ENCODE measurements at regions not wholly inside any gene's neighbourhood (a gene's known extent, or its start where the extent isn't known, plus 50 kb on each side); places are given as distances from the start of the nearest gene placed in this dataset.
"Not testable (repeated sequence)": the region's sequence is repeated elsewhere in the genome, so short reads cannot be mapped to it uniquely, and the experiment has no call there.

DNA sequence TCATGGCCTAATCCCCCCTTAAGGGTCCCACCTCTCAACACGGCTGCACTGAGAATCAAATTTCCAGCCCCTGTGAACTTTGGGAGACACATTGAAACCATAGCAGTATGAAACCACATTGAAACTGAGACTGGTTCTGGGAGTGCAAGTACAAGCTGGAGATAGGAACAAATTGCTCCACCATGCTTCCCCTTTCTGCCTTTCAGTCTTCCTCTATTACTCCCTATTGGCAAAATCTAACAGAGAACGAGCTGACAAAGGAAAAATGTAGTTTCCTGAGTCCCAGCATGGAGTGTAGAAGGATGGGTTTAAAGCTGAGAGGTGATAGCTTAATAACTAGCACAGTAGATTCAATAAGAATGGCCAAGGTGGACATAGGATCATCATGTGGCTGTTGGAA, 161.7 kb upstream of the RPL34 start:
- DNase-seq (no peak), ATAC-seq (no peak)

GRCh38 chr4:108454227-108454626, 166.1 kb upstream of the RPL34 start:
- DNase-seq (no peak), ATAC-seq (no peak)

DNA sequence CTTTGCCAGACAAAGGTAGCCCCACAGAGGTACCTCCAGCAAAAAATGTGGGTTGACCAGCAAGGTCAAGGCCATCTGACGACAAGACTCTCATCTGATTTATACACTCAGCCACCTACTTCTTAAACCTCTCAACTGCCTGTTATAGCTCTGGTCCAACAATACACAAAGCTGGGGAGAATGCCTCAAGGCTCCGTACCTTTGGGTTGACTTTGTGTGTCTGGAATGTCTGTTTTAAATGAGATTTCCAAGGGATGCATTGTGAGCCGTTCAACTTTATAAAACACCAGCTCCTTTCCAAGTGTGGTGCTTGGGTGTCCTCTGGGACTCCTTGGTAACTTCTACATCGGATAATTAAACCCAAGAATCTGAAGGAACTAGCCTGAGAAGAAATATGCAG, 167.0 kb upstream of the RPL34 start:
- ATAC-seq = no peak
- no peak for DNase-seq

GRCh38 chr4:108450236-108450898, 170.0 kb upstream of the RPL34 start:
- DNase-seq (no peak), ATAC-seq (no peak)

- DNase-seq (no peak), ATAC-seq (no peak)
Observed at GRCh38 chr4:108449129-108449528, 171.2 kb upstream of the RPL34 start.

DNA sequence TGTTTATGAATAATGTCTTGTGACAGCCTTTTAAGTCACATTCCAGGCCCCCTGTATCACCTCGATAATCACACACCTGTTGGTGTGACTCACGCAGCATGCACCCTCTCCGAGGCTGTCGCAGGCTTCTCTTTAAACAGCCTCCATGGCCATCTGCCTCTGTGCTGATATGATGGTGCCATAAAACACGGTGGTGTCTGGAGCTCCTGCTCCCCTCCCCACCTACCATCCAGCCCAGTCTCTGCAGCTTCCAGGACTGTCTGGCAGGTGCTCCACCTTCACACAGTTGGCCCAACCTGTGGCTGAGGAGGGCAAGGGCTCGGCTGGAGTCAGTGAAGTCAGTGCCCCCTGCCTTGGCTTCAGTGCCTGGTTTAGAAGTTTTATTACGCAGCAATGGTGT, 173.8 kb upstream of the RPL34 start:
- DNase-seq (no peak), ATAC-seq (no peak)

DNA sequence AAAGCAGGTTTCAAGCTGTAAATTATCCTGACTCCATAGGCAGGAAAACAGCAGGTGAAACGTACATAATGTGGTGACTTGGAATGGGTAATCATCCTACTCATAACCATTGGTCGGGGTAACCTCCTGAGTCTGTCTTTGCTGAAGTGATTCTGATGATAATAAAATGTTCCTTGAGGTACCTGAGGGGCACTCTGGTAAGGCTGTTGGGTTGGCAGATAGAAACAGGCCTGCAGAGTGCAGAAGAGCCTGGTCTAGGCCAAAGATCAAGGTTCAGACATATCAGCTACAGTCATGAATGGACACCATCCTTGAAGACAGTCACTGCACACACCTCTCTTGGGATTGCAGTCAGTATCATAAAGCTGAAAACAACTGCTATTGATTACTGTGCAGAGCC, 174.7 kb upstream of the RPL34 start:
- no peak for DNase-seq
- ATAC-seq = no peak

DNA sequence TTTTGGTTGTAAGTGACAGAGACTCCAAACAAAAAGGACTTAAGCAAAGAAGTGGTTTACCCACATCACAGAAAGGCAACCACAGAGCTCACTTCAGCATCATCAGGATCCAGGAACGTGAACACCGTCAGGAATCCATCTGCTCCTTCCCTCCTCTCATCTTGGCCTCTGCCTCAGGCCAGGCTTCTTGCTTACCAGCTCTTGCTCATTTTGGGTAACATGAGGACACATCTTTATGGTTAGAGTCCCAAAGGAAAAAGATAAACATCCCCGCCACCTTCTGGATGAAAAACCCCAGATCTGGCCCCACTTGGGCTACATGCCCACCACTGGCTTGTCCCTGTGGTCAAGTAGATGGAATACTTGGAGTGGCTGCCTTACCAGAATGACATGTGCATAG, 176.8 kb upstream of the RPL34 start:
- ATAC-seq = no peak
- no peak for DNase-seq

GRCh38 chr4:108433832-108434231, 186.5 kb upstream of the RPL34 start:
- DNase-seq (peak; percentile 10), ATAC-seq (peak; percentile 84)

DNA sequence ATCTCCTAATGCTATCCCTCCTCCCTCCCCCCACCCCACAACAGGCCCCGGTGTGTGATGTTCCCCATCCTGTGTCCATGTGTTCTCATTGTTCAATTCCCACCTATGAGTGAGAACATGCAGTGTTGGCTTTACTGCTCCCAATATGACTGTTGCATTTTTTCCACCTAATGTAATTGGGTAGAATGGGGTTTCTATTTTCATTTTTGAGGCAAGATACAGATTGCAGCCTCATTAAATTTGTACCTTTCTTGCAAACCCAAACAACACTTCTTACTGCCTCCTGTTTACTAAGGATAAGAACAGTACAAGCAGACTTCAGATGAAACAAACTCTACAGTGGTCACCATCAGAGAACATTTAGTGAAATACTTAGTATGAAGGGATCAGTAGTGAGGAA, 187.0 kb upstream of the RPL34 start:
- not testable (repeated sequence) for DNase-seq

DNA sequence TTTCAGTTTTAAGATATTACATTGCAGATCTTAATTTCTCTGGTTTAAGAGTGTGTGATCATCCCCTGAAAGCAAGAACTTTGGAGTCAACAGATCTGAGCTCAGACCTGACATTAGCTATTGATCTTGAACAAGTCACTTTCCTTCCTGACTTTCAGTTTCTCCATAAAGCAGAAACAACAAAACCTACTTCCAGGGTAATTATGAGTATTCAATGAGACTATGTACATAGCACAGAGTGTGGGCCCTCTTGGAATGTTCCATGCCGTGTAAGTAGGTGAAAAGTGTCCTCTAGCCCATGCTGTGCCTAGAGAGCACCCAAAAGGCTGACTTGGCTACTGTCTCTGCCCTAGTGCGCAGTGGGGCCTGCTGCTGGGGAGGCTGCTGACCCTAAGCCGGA, 188.0 kb upstream of the RPL34 start:
- ATAC-seq (peak; percentile 44), DNase-seq (no peak)

More for the DNA sequence above, 187.0 kb upstream of the RPL34 start:
- ATAC-seq = peak; percentile 34

DNA sequence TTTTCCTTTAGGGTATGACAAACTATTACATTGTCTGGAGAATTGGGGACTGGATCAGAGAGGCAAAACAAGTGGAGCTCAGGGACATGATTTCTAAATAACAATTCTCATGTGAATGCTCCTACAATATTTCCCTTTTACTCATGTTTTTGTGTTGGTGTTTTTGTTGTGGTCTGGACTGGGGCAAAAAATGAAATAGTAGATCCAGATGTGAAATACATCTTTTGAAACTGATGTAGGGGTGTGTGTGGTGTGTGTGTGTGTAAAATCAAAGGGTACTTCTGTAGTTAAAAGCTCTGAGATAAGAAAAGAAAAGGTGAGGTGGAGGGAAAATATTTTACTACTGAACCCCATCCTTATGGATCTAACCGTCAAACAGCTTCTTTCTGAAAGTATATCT, 188.4 kb upstream of the RPL34 start:
- ATAC-seq (no peak), DNase-seq (no peak)

GRCh38 chr4:108430921-108431320, 189.5 kb upstream of the RPL34 start:
- ATAC-seq = no peak
- DNase-seq = no peak

GRCh38 chr4:108429662-108430061, 190.7 kb upstream of the RPL34 start:
- ATAC-seq (no peak), DNase-seq (no peak)

GRCh38 chr4:108428923-108429322, 191.5 kb upstream of the RPL34 start:
- ATAC-seq = no peak

DNA sequence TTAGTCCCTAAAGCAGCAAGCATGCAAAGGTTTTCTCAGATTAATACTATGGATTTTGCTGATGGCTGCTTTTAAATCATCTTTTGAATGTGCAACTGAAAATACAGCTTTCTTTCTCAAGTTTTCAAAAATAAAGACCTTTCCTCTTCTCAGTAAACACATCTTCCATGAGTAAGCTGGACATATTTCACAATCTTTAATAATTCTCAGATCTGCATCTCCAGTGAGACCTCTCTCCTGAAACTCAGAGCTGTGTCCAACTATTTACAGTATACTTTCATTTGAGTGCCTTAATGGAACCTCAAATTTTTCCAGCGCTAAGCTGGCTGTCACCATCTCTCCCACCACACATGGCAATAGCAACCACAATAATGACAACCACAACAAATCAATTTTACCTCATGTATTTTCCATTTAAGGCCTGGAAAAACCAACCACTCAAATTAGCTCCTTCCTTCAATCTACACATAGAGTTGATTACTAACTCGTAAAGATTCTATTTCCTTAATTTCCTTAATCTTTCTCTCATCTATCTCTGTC, 192.4 kb upstream of the RPL34 start:
- no peak for DNase-seq
- ATAC-seq = no peak

More at GRCh38 chr4:108428923-108429322, 191.5 kb upstream of the RPL34 start:
- no peak for DNase-seq

GRCh38 chr4:108426493-108426892, 193.9 kb upstream of the RPL34 start:
- ATAC-seq (peak; percentile 70), DNase-seq (no peak)

DNA sequence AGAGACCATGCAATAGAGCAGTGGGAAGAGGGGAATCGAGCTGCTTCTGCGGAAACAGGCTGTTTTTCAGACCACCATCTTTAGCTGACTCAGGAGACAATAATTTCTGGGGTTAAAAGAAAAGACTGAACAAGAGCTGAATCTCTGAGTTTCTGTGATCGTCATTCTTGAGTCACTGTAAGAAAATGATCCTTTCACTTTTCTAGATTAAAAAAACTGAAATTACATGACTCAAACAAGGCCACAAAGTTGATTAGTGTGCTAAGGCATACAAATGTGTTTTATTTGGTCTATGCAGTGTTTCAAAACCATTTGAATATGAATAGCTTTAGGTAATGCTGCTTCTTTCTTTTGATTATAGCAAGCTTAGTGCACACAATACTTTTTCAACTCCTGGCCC, 194.4 kb upstream of the RPL34 start:
- no peak for DNase-seq
- peak; percentile 57 for ATAC-seq

GRCh38 chr4:108417923-108418322, 202.5 kb upstream of the RPL34 start:
- ATAC-seq = no peak
- DNase-seq = no peak

DNA sequence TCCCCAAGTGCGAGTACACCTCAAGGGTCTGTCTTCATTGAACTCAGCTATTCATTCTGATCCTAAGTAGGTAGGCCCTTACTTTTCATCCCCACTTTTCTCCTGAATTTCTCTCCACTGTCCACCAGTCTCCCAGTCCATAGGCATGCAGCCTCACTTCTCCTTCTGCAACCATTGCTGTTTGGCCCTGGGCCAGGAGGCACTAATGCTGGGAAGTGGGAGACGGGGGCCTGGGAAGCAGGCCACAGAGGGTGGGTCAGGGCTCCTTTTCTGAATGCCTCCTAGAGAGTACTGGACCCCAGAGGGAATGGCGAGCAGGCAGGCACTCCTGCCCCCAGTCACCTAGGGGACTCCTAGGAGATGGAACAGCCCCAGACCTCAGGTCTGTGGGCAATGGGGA, 203.5 kb upstream of the RPL34 start:
- ATAC-seq (no peak), DNase-seq (no peak)

DNA sequence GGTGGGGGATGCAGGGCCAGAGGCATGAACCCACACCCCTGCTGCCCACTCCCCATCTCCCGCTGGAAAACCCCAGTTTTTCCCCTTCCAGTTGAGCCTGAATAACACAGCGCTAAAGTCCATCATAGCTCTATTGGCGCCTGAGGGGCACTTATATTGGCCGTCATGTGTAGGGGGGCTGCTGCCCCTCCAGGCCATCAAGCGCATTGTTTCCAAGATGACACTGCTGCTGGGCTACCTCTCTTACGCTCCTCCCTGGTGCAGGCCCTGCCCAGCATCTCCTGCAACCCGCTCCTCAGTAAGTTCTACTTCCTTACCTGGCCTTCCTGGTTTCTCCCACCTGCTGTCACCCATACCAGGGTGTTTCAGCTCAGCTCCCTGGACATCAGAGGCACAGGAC, 205.0 kb upstream of the RPL34 start:
- DNase-seq (no peak), ATAC-seq (no peak)

- ATAC-seq (no peak), DNase-seq (no peak)
Observed at GRCh38 chr4:108411836-108412235, 208.5 kb upstream of the RPL34 start.

DNA sequence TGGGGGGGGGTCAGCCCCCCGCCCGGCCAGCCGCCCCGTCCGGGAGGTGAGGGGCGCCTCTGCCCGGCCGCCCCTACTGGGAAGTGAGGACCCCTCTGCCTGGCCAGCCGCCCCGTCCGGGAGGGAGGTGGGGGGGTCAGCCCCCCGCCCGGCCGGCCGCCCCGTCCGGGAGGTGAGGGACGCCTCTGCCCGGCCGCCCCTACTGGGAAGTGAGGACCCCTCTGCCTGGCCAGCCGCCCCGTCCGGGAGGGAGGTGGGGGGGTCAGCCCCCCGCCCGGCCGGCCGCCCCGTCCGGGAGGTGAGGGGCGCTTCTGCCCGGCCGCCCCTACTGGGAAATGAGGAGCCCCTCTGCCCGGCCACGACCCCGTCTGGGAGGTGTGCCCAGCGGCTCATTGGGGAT, 210.7 kb upstream of the RPL34 start:
- not testable (repeated sequence) for ATAC-seq, DNase-seq

DNA sequence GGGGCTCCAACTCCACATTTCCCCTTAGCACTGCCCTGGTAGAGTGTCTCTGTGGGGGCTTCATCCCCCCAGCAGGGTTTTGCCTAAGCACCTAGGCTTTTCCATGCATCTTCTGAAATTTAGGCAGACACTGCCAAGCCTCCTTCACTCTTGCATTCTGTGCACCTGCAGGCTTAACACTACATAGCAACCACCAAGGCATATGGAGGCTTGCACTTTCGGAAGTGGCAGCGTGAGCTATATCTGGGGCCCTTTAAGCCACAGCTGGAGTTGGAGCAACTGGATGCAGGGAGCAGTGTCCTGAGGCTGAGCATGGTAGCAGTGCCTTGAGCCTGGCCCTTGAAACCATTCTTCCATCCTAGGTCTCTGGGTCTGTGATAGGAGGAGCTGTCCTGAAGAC, 214.8 kb upstream of the RPL34 start:
- no peak for ATAC-seq
- DNase-seq = no peak

Measured in stimulated activated naive CD8-positive, alpha-beta T cell treated with anti-CD3 and anti-CD28 coated beads, Interleukin-15, Interleukin-2, amounts not matched to agents 100 U/mL and 50 U/mL, for 24 hours (primary cell).